ENCODE measurements at regions not wholly inside any gene's neighbourhood (a gene's known extent, or its start where the extent isn't known, plus 50 kb on each side); places are given as distances from the start of the nearest gene placed in this dataset.

- no peak for TF ChIP-seq JUNB (IDR thresholded peaks at IDR 0.05; ENCODE audit: unreplicated experiment)
- no peak for TF ChIP-seq CTCF (conservative IDR thresholded peaks at IDR 0.05; ENCODE audit: low read depth in 2 of 2)
- TF ChIP-seq EZH2 (IDR thresholded peaks at IDR 0.05; ENCODE audit: low read depth, unreplicated experiment): no peak
- TF ChIP-seq EZH2phosphoT487 (IDR thresholded peaks at IDR 0.05; ENCODE audit: unreplicated experiment): no peak
- no peak for TF ChIP-seq ZNF114 (CRISPR knock-in tag; IDR thresholded peaks at IDR 0.05)
- TF ChIP-seq REST (IDR thresholded peaks at IDR 0.05; ENCODE audit: unreplicated experiment): no peak
- no peak for TF ChIP-seq CREB1 (CRISPR knock-in tag; IDR thresholded peaks at IDR 0.05; ENCODE audit: low read depth)
- no peak for TF ChIP-seq POLR2AphosphoS5 (IDR thresholded peaks at IDR 0.05; ENCODE audit: low read depth)
- TF ChIP-seq STAT1 (IDR thresholded peaks at IDR 0.05; ENCODE audit: unreplicated experiment): no peak
- TF ChIP-seq ZNF462 (CRISPR knock-in tag; IDR thresholded peaks at IDR 0.05): no peak
Measured at GRCh38 chr4:40699648-40700047, 50.1 kb upstream of the NSUN7 start.
